ENCODE measurements at regions not wholly inside any gene's neighbourhood (a gene's known extent, or its start where the extent isn't known, plus 50 kb on each side); places are given as distances from the start of the nearest gene placed in this dataset.

DNA sequence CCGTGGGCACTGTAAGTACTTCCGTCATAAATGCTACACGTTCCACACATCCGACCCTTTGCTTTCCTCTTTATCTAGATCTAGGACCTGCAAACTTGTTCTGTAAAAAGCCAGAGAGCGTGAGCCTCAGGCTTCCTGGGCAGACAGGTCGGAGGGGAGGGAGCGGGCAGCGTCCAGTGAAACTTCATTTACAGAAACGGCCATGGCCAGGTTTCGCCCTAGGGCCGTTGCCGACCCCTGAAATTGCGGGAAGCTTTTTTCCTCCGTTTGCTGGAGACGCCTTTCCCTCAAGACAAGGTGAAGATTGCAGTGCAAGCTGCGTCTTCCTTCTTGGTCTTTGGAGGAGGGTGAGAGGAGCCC lies 155.4 kb downstream of the DLL1 start:
- 45% methylated on average over 14 of the region's 16 CpGs for WGBS (ENCODE audit: low lambda C conversion rate)
- CTCF ChIA-PET: interaction anchor here (1.9 kb wide), 1 partner anchor 304 kb away, joined by 7 read pairs; no protein-coding TSS in a partner anchor
- DNase-seq: no peak

More for the DNA sequence above, 155.4 kb downstream of the DLL1 start:
- Histone ChIP-seq H3K27me3 (ENCODE audit: insufficient read depth) (no peaks in the 10 kb centered on the region), H2AFZ (ENCODE audit: low read depth) (no peak overlapping the region), H3K4me1 (ENCODE audit: control insufficient read depth in 1 of 2, insufficient read depth in 2 of 2, low read depth in 1 of 2, low read length in 1 of 2) (peaks cover 0 to 3% of the 10 kb centered on the region in 2 experiments; a peak in 1 of 4 replicates), H4K20me1 (ENCODE audit: insufficient read depth) (no peaks in the 10 kb centered on the region), H3K79me2 (ENCODE audit: insufficient read depth) (no peaks in the 10 kb centered on the region), H3K27ac (ENCODE audit: low read depth in 2 of 2, low read length in 1 of 2) (no peak overlapping the region), H3K36me3 (replicated peaks in 1 of 2; ENCODE audit: control insufficient read depth in 1 of 2, insufficient read depth in 2 of 2, low read length in 1 of 2) (no peaks in the 10 kb centered on the region), H3K4me2 (no peak overlapping the region), H3K9me2 (no peaks in the 10 kb centered on the region), H3K9me3 (no peaks in the 10 kb centered on the region), H3F3A (replicated peaks; ENCODE audit: insufficient read depth) (no peaks in the 10 kb centered on the region), H3K9ac (no peak overlapping the region), H3K4me3 (ENCODE audit: low read depth in 2 of 2, low read length in 1 of 2) (no peak overlapping the region)
- POLR2A ChIA-PET: no interaction called here
- TF ChIP-seq GABPA (IDR thresholded peaks at IDR 0.05; ENCODE audit: low read depth): no peak
- TF ChIP-seq RAD21 (IDR thresholded peaks at IDR 0.05; ENCODE audit: low read length): no peak
- TF ChIP-seq FOXM1 (IDR thresholded peaks at IDR 0.05; ENCODE audit: low read depth): no peak
- TF ChIP-seq MEF2A (IDR thresholded peaks at IDR 0.05; ENCODE audit: borderline replicate concordance, low read depth): no peak
- TF ChIP-seq TAF1 (IDR thresholded peaks at IDR 0.05; ENCODE audit: borderline replicate concordance, low read depth, low read length): no peak
- TF ChIP-seq SMC3 (IDR thresholded peaks at IDR 0.05; ENCODE audit: low read depth, low read length): no peak
- no peak for TF ChIP-seq YY1 (IDR thresholded peaks at IDR 0.05; ENCODE audit: low read depth)
- TF ChIP-seq, protein P1, sequence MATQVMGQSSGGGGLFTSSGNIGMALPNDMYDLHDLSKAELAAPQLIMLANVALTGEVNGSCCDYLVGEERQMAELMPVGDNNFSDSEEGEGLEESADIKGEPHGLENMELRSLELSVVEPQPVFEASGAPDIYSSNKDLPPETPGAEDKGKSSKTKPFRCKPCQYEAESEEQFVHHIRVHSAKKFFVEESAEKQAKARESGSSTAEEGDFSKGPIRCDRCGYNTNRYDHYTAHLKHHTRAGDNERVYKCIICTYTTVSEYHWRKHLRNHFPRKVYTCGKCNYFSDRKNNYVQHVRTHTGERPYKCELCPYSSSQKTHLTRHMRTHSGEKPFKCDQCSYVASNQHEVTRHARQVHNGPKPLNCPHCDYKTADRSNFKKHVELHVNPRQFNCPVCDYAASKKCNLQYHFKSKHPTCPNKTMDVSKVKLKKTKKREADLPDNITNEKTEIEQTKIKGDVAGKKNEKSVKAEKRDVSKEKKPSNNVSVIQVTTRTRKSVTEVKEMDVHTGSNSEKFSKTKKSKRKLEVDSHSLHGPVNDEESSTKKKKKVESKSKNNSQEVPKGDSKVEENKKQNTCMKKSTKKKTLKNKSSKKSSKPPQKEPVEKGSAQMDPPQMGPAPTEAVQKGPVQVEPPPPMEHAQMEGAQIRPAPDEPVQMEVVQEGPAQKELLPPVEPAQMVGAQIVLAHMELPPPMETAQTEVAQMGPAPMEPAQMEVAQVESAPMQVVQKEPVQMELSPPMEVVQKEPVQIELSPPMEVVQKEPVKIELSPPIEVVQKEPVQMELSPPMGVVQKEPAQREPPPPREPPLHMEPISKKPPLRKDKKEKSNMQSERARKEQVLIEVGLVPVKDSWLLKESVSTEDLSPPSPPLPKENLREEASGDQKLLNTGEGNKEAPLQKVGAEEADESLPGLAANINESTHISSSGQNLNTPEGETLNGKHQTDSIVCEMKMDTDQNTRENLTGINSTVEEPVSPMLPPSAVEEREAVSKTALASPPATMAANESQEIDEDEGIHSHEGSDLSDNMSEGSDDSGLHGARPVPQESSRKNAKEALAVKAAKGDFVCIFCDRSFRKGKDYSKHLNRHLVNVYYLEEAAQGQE (IDR thresholded peaks at IDR 0.05; ENCODE audit: low read depth, low read length): no peak
- no peak for TF ChIP-seq EZH2phosphoT487 (IDR thresholded peaks at IDR 0.05; ENCODE audit: borderline replicate concordance, low read depth)
- TF ChIP-seq, protein P2, sequence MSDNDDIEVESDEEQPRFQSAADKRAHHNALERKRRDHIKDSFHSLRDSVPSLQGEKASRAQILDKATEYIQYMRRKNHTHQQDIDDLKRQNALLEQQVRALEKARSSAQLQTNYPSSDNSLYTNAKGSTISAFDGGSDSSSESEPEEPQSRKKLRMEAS (IDR thresholded peaks at IDR 0.05; ENCODE audit: low read depth): no peak
- TF ChIP-seq SIN3A (IDR thresholded peaks at IDR 0.05; ENCODE audit: borderline replicate concordance, low read depth, low read length): no peak
- TF ChIP-seq, protein P3, sequence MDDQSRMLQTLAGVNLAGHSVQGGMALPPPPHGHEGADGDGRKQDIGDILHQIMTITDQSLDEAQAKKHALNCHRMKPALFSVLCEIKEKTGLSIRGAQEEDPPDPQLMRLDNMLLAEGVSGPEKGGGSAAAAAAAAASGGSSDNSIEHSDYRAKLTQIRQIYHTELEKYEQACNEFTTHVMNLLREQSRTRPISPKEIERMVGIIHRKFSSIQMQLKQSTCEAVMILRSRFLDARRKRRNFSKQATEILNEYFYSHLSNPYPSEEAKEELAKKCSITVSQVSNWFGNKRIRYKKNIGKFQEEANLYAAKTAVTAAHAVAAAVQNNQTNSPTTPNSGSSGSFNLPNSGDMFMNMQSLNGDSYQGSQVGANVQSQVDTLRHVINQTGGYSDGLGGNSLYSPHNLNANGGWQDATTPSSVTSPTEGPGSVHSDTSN (IDR thresholded peaks at IDR 0.05): no peak
- TF ChIP-seq, protein P4, sequence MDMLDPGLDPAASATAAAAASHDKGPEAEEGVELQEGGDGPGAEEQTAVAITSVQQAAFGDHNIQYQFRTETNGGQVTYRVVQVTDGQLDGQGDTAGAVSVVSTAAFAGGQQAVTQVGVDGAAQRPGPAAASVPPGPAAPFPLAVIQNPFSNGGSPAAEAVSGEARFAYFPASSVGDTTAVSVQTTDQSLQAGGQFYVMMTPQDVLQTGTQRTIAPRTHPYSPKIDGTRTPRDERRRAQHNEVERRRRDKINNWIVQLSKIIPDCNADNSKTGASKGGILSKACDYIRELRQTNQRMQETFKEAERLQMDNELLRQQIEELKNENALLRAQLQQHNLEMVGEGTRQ (IDR thresholded peaks at IDR 0.05; ENCODE audit: borderline replicate concordance, low read depth, low read length): no peak
- no peak for TF ChIP-seq RCOR1 (IDR thresholded peaks at IDR 0.05; ENCODE audit: low read length)
- no peak for TF ChIP-seq EP300 (IDR thresholded peaks at IDR 0.05; ENCODE audit: borderline replicate concordance in 1 of 2, low read depth in 1 of 2, low read length in 1 of 2)
- TF ChIP-seq NRF1 (IDR thresholded peaks at IDR 0.05; ENCODE audit: low read depth, low read length): no peak

Data from SK-N-SH (cell line).